MM.1S (cell line): ENCODE measurements at regions not wholly inside any gene's neighbourhood (a gene's known extent, or its start where the extent isn't known, plus 50 kb on each side); places are given as distances from the start of the nearest gene placed in this dataset.

Source experiments
- DNase-seq: peaks from one replicate; pipeline ENCODE4 v3.0.0-alpha.2; 2015
- H2AFZ ChIP-seq: fragments of 300-600 bp; sonication (generic); 2 replicates; pipeline ENCODE4 v1.6.0; 2016; ENCODE audit warnings: antibody characterized with exemption, low read length
- H3F3A ChIP-seq: fragments of 300-600 bp; sonication (generic); 2 replicates; pipeline ENCODE4 v1.6.1; 2016; ENCODE audit warnings: mild to moderate bottlenecking, antibody characterized with exemption, low read length, moderate library complexity, mixed read lengths; ENCODE audit not compliant: insufficient read depth
- H3K27ac ChIP-seq: fragments of 300-600 bp; sonication (generic); 2 replicates; pipeline ENCODE4 v1.5.1; 2016; ENCODE audit warnings: mild to moderate bottlenecking, low read length
- H3K27me3 ChIP-seq: fragments of 300-600 bp; sonication (generic); replicated peaks from 2 replicates; pipeline ENCODE4 v1.6.0; 2016; ENCODE audit warnings: low read length; ENCODE audit not compliant: insufficient read depth
- H3K36me3 ChIP-seq: fragments of 300-600 bp; sonication (generic); replicated peaks from 2 replicates; pipeline ENCODE4 v1.6.1; 2016; ENCODE audit warnings: mild to moderate bottlenecking, low read length, mixed read lengths; ENCODE audit not compliant: insufficient read depth
- H3K4me1 ChIP-seq: fragments of 300-600 bp; sonication (generic); 2 replicates; pipeline ENCODE4 v1.6.1; 2016; ENCODE audit warnings: low read length, mixed read lengths
- H3K4me2 ChIP-seq: fragments of 300-600 bp; sonication (generic); 2 replicates; pipeline ENCODE4 v1.6.0; 2016; ENCODE audit warnings: low read depth, low read length
- H3K4me3 ChIP-seq: fragments of 300-600 bp; sonication (generic); 2 replicates; pipeline ENCODE4 v1.5.1; 2016; ENCODE audit warnings: low read length, mixed read lengths
- H3K79me2 ChIP-seq: fragments of 300-600 bp; sonication (generic); 2 replicates; pipeline ENCODE4 v1.6.1; 2016; ENCODE audit warnings: mixed run types, low read length, mixed read lengths
- H3K9ac ChIP-seq: fragments of 300-600 bp; sonication (generic); 2 replicates; pipeline ENCODE4 v1.6.1; 2016; ENCODE audit warnings: low read length, mixed read lengths
- H3K9me2 ChIP-seq: fragments of 300-600 bp; sonication (generic); replicated peaks from 2 replicates; pipeline ENCODE4 v1.6.1; 2016; ENCODE audit warnings: mild to moderate bottlenecking, low read length, mixed read lengths; ENCODE audit not compliant: insufficient read depth
- H3K9me3 ChIP-seq: fragments of 300-600 bp; sonication (generic); replicated peaks from 2 replicates; pipeline ENCODE4 v1.6.1; 2016; ENCODE audit warnings: mild to moderate bottlenecking, low read length, mixed read lengths; ENCODE audit not compliant: insufficient read depth
- H4K20me1 ChIP-seq: fragments of 300-600 bp; sonication (generic); 2 replicates; pipeline ENCODE4 v1.6.1; 2016; ENCODE audit warnings: mild to moderate bottlenecking, low read length, moderate library complexity, mixed read lengths; ENCODE audit not compliant: insufficient read depth
- CTCF ChIP-seq: fragments of 300-600 bp; sonication (generic); IDR thresholded peaks from 2 replicates; pipeline ENCODE4 v1.5.1; 2016; ENCODE audit warnings: antibody characterized with exemption, low read length, mixed read lengths
- EZH2 ChIP-seq: fragments of 300-600 bp; sonication (generic); optimal IDR thresholded peaks from 2 replicates; pipeline ENCODE3; 2017; ENCODE audit warnings: low read depth, mild to moderate bottlenecking, antibody characterized with exemption, low read length, mixed read lengths
- EZH2phosphoT487 ChIP-seq: fragments of 300-600 bp; sonication (generic); IDR thresholded peaks from 2 replicates; pipeline ENCODE4 v1.6.1; 2018; ENCODE audit warnings: antibody characterized with exemption, low read length

- no peaks in the 10 kb centered on the region for H3K4me1 ChIP-seq
- no peaks in the 10 kb centered on the region for H3F3A ChIP-seq
- H3K4me2 ChIP-seq = no peak overlapping the region
- TF ChIP-seq EZH2 = no peak
- TF ChIP-seq CTCF = no peak
- no peak for TF ChIP-seq EZH2phosphoT487
- no peak overlapping the region for H3K27ac ChIP-seq
- H3K36me3 ChIP-seq = no peaks in the 10 kb centered on the region
- DNase-seq = no peak
- H3K9me3 ChIP-seq = no peaks in the 10 kb centered on the region
- H4K20me1 ChIP-seq = no peaks in the 10 kb centered on the region
- H3K9ac ChIP-seq = no peak overlapping the region
- no peak overlapping the region for H2AFZ ChIP-seq
- no peaks in the 10 kb centered on the region for H3K9me2 ChIP-seq
- no peaks in the 10 kb centered on the region for H3K79me2 ChIP-seq
- no peak overlapping the region for H3K4me3 ChIP-seq
- no peaks in the 10 kb centered on the region for H3K27me3 ChIP-seq
Observed at GRCh38 chr1:229941831-229942230, 125.2 kb upstream of the GALNT2 start.

DNA sequence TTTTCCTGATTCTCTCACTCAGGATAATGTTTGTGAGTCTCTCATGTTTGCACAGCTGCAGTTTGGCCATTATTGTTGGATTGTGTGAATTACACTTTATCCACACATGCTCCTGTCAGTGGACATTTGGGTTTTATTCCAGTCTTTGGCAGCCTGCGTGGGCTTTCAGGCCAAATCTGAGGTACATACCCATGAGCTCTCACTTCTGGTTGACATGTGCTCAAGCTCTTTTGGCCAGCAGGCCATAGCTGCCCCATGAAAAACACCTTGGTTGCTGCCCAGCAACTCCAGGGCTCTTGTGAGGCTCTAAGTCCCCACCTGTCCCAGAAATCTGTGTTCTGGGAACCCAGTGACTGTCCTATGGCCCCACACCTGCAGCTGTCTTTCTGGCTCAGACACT, 124.5 kb upstream of the GALNT2 start:
- TF ChIP-seq EZH2 = no peak
- no peak for TF ChIP-seq EZH2phosphoT487
- TF ChIP-seq CTCF = no peak
- no peak overlapping the region for H3K9ac ChIP-seq
- H3K36me3 ChIP-seq = no peaks in the 10 kb centered on the region
- no peak overlapping the region for H3K4me3 ChIP-seq
- H3K4me2 ChIP-seq = no peak overlapping the region
- DNase-seq = no peak
- H3F3A ChIP-seq = no peaks in the 10 kb centered on the region
- no peaks in the 10 kb centered on the region for H4K20me1 ChIP-seq
- no peaks in the 10 kb centered on the region for H3K27me3 ChIP-seq
- H3K9me3 ChIP-seq = no peaks in the 10 kb centered on the region
- H3K79me2 ChIP-seq = no peaks in the 10 kb centered on the region
- no peak overlapping the region for H2AFZ ChIP-seq
- no peak overlapping the region for H3K27ac ChIP-seq
- no peaks in the 10 kb centered on the region for H3K9me2 ChIP-seq
- H3K4me1 ChIP-seq = no peaks in the 10 kb centered on the region

DNA sequence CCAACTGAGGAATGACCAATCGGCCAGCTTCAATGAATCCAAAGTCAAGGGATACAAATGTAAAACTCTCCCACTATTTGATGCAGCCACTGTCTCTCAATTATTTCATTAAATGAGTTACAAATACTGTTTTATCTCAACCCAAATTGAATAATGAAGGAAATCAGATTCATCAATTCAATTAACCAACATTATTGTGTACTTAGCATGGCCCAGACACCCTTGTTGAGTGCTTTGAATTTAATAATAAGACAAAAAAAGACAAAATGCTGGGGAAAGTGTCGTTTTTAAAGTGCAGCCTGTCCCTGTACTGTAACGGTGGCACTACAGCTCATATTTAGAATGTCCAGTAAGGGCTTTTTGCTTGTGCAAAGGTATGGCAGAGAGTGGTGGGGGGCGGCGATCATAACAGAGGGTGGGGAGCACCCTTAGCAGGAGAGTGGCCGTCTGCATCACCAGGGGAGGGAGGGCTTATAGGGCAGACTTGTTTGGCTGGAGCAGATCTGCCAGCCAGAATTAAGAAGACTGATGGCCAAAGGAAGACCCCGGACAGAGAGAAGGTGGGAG, 123.8 kb upstream of the GALNT2 start:
- no peaks in the 10 kb centered on the region for H3K9me2 ChIP-seq
- H3K79me2 ChIP-seq = no peaks in the 10 kb centered on the region
- H3F3A ChIP-seq = no peaks in the 10 kb centered on the region
- no peaks in the 10 kb centered on the region for H3K9me3 ChIP-seq
- no peak overlapping the region for H3K4me2 ChIP-seq
- H2AFZ ChIP-seq = no peak overlapping the region
- H3K36me3 ChIP-seq = no peaks in the 10 kb centered on the region
- no peak for TF ChIP-seq CTCF
- no peak for TF ChIP-seq EZH2
- no peak for TF ChIP-seq EZH2phosphoT487
- no peak overlapping the region for H3K9ac ChIP-seq
- DNase-seq = no peak
- no peak overlapping the region for H3K4me3 ChIP-seq
- no peaks in the 10 kb centered on the region for H3K27me3 ChIP-seq
- no peak overlapping the region for H3K27ac ChIP-seq
- H4K20me1 ChIP-seq = no peaks in the 10 kb centered on the region
- H3K4me1 ChIP-seq = no peaks in the 10 kb centered on the region
